HCT116 (cell line): ENCODE measurements at regions not wholly inside any gene's neighbourhood (a gene's known extent, or its start where the extent isn't known, plus 50 kb on each side); places are given as distances from the start of the nearest gene placed in this dataset.

ENCODE experiments used
- EGR1 ChIP-seq: IDR thresholded peaks from 2 replicates; pipeline ENCODE4 v1.6.1; 2012; ENCODE audit warnings: low read depth
- EZH2 ChIP-seq: fragments of 200-600 bp; sonication (generic); IDR thresholded peaks from 2 replicates; pipeline ENCODE4 v1.6.1; 2017; ENCODE audit warnings: antibody characterized with exemption, mixed run types
- JUND ChIP-seq: IDR thresholded peaks from 2 replicates; pipeline ENCODE4 v1.6.1; 2012
- POLR2A ChIP-seq: IDR thresholded peaks from 2 replicates; pipeline ENCODE4 v1.7.0; 2011; ENCODE audit warnings: borderline replicate concordance; ENCODE audit not compliant: insufficient read depth, insufficient read length; ENCODE audit errors: extremely low read depth
- RAD21 ChIP-seq: IDR thresholded peaks from 2 replicates; pipeline ENCODE4 v1.6.1; 2012; ENCODE audit warnings: low read depth, mild to moderate bottlenecking
- REST ChIP-seq: IDR thresholded peaks from 2 replicates; pipeline ENCODE4 v1.6.1; 2012; ENCODE audit warnings: low read depth
- SIN3A ChIP-seq: IDR thresholded peaks from 2 replicates; pipeline ENCODE4 v1.6.1; 2012; ENCODE audit warnings: low read depth
- SP1 ChIP-seq: IDR thresholded peaks from 2 replicates; pipeline ENCODE4 v1.6.1; 2012; ENCODE audit warnings: low read depth
- TF ChIP-seq, protein P1 (sequence below): IDR thresholded peaks from 2 replicates; pipeline ENCODE4 v1.6.1; 2012
- TF ChIP-seq, protein P2 (sequence below), 3 experiments: fragments of 200-600 bp in 1 of 3; sonication (generic) in 1 of 3; IDR thresholded peaks in 2 of 3; conservative IDR thresholded peaks in 1 of 3; 2 replicates each; pipeline ENCODE4 v1.5.1; 2012 to 2017; ENCODE audit warnings: low read depth in 2 of 3, low read length in 2 of 3, antibody characterized with exemption in 1 of 3, borderline replicate concordance in 1 of 3, control low read depth in 1 of 3, mild to moderate bottlenecking in 1 of 3, mixed read lengths in 1 of 3, mixed run types in 1 of 3, moderate library complexity in 1 of 3; ENCODE audit not compliant: insufficient read depth in 1 of 3

DNA sequence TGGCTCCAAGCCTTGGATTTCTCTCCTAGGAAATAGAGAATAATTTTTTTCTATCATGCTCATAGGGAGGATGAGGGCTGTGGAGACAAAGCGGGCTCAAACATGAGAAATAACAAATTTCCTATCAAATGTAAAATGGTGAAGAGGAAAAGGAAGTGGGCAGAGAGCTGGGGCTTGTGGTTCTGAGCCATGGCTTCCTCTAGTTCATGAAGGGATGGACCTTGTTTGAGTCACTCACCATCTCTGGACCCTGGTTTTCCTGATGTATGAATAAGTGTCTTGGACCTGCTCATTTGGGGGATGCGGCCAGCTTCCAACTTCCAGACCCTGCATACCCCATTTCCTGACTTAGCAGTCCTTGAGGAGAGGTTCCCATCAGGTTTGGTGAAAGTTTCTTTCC is 63.0 kb downstream of the MSX1 start:
- TF ChIP-seq, protein P1, sequence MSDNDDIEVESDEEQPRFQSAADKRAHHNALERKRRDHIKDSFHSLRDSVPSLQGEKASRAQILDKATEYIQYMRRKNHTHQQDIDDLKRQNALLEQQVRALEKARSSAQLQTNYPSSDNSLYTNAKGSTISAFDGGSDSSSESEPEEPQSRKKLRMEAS: no peak
- TF ChIP-seq, protein P2, sequence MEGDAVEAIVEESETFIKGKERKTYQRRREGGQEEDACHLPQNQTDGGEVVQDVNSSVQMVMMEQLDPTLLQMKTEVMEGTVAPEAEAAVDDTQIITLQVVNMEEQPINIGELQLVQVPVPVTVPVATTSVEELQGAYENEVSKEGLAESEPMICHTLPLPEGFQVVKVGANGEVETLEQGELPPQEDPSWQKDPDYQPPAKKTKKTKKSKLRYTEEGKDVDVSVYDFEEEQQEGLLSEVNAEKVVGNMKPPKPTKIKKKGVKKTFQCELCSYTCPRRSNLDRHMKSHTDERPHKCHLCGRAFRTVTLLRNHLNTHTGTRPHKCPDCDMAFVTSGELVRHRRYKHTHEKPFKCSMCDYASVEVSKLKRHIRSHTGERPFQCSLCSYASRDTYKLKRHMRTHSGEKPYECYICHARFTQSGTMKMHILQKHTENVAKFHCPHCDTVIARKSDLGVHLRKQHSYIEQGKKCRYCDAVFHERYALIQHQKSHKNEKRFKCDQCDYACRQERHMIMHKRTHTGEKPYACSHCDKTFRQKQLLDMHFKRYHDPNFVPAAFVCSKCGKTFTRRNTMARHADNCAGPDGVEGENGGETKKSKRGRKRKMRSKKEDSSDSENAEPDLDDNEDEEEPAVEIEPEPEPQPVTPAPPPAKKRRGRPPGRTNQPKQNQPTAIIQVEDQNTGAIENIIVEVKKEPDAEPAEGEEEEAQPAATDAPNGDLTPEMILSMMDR (IDR thresholded peaks at IDR 0.05 in 2 of 3, conservative IDR thresholded peaks at IDR 0.05 in 1 of 3; ENCODE audit: borderline replicate concordance in 1 of 3, insufficient read depth in 1 of 3, low read depth in 2 of 3, low read length in 2 of 3): no peak
- TF ChIP-seq SP1 (no peak), POLR2A (no peak), REST (no peak), EZH2 (no peak), JUND (no peak), EGR1 (no peak), RAD21 (no peak), SIN3A (no peak)
